ENCODE measurements at regions not wholly inside any gene's neighbourhood (a gene's known extent, or its start where the extent isn't known, plus 50 kb on each side); places are given as distances from the start of the nearest gene placed in this dataset.

DNA sequence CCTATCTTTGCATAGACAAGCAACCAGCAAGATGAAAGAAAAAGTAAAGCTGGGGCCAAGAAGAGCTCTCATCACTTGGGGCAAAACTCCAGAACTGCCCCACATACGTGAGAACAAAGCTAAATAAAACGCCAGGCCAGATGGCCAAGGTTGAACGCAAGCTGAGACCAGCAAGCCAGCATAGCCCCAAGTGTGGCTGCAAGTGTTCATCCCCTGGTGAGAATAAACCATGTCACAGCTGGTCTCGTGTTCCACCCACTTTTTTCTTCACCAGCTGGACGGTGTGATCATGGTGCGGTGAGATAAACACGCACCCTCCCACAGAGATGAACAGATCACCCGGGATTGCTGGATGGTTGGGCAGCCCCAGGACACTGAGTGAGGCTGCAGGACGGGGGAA lies 109.6 kb upstream of the CACNA1A start:
- Mint-ChIP-seq H3K36me3 (ENCODE audit: low read depth) (no peaks in the 10 kb centered on the region), H3K27ac (no peak overlapping the region), H3K4me1 (ENCODE audit: low read depth) (no peaks in the 10 kb centered on the region), H3K9me3 (no peaks in the 10 kb centered on the region), H3K4me3 (no peak overlapping the region), H3K27me3 (ENCODE audit: insufficient read depth) (peaks cover 9% of the 10 kb centered on the region)
- DNase-seq (ENCODE audit: low spot score), result no peak
- intact Hi-C loops (cut with micrococcal nuclease), result no loop called here

DNA sequence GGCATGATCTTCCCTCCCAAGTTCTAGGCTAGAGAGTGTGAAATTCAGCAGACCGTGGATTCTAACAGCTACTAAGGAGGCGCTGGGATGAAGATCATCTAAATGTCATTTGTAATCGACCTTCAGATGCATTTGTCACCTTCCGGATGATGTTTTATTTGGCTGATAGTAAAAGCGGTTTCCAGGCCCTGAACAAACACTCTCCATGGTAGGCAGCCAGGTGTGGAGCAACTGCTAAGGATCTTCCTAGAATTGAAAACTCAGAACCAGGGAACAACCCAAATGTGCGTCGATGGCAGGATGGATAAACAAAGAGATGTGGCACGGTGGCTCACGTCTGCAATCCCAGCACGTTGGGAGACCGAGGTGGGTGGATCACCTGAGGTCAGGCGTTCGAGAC lies 107.2 kb upstream of the CACNA1A start:
- peaks cover 5% of the 10 kb centered on the region for H3K27me3 Mint-ChIP-seq (ENCODE audit: insufficient read depth)
- H3K36me3 Mint-ChIP-seq (ENCODE audit: low read depth), result no peaks in the 10 kb centered on the region
- intact Hi-C loops (cut with micrococcal nuclease), result no loop called here
- H3K4me3 Mint-ChIP-seq, result no peak overlapping the region
- no peak for DNase-seq (ENCODE audit: low spot score)
- H3K27ac Mint-ChIP-seq, result no peak overlapping the region
- no peaks in the 10 kb centered on the region for H3K4me1 Mint-ChIP-seq (ENCODE audit: low read depth)
- no peaks in the 10 kb centered on the region for H3K9me3 Mint-ChIP-seq

DNA sequence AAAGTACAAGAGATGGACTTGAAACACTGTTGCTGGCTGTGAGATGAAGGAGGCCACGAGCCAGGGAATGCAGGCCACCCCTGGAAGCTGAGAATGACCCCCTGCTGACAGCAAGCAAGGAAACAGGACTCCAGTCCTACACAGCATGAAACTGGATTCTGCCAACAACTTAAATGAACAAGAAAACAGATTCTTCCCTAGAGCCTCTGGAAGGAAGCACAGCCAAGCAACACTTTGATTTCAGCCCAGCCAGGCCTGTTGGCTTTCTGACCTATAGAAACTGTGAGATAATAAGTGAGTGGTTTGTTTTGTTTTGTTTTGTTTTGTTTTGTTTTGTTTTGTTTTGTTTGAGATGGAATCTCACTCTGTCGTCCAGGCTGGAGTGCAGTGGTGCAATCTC lies 105.3 kb upstream of the CACNA1A start:
- H3K36me3 Mint-ChIP-seq (ENCODE audit: low read depth), result no peaks in the 10 kb centered on the region
- H3K27ac Mint-ChIP-seq, result no peak overlapping the region
- H3K4me1 Mint-ChIP-seq (ENCODE audit: low read depth), result no peaks in the 10 kb centered on the region
- no peak for DNase-seq (ENCODE audit: low spot score)
- intact Hi-C loops (cut with micrococcal nuclease), result no loop called here
- no peaks in the 10 kb centered on the region for H3K27me3 Mint-ChIP-seq (ENCODE audit: insufficient read depth)
- H3K4me3 Mint-ChIP-seq, result no peak overlapping the region
- no peaks in the 10 kb centered on the region for H3K9me3 Mint-ChIP-seq

DNA sequence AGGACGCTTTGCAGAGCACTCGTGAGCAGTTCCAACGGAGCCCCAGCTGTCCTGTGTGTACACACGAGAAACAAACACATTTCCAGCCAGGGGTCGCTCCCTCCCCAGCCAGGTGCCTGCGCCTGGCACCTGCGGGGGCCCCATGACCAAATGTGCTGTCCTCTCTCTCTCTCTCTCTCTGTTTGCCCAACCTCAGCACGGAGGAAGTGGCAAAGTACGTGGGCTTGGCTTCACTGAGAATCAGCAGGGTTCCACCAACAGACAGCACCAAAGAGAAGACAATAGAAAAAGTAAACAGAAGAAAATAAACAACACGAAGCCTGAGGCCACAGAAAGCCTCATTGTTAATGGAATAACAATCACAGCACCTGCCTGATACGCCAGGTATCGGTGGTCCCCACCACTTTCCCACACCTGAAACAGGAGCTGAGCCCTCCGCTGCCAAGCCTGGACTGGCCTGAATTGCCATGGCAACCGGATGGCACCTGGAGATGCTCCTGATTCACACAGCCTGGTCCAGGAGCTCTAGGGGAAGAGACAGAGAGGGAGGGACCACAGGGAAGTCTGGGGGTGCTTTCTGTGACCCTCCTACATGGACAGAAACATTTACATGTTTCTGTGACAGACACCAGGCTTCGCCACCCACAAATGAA lies 103.9 kb upstream of the CACNA1A start:
- no peaks in the 10 kb centered on the region for H3K36me3 Mint-ChIP-seq (ENCODE audit: low read depth)
- no peak overlapping the region for H3K27ac Mint-ChIP-seq
- H3K27me3 Mint-ChIP-seq (ENCODE audit: insufficient read depth), result no peaks in the 10 kb centered on the region
- H3K4me3 Mint-ChIP-seq, result no peak overlapping the region
- DNase-seq (ENCODE audit: low spot score), result no peak
- intact Hi-C loops (cut with micrococcal nuclease), result no loop called here
- no peaks in the 10 kb centered on the region for H3K9me3 Mint-ChIP-seq
- H3K4me1 Mint-ChIP-seq (ENCODE audit: low read depth), result no peaks in the 10 kb centered on the region

DNA sequence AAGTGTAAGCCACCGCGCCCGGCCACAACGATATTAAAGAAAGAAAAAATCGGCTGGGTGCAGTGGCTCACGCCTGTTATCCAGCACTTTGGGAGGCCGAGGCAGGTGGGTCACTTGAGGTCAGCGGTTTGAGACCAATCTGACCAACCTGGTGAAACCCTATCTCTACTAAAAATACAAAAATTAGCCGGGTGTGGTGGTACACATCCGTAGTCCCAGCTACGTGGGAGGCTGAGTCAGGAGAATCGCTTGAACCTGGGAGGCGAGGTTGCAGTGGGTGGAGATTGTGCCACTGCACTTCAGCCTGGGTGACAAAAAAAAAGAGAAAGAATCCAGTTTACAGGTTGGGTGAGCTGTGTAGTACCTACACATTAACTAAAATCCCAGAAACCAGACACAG lies 99.9 kb upstream of the CACNA1A start:
- no peaks in the 10 kb centered on the region for H3K4me1 Mint-ChIP-seq (ENCODE audit: low read depth)
- no peaks in the 10 kb centered on the region for H3K36me3 Mint-ChIP-seq (ENCODE audit: low read depth)
- H3K9me3 Mint-ChIP-seq, result no peaks in the 10 kb centered on the region
- DNase-seq (ENCODE audit: low spot score), result no peak
- H3K4me3 Mint-ChIP-seq, result no peak overlapping the region
- intact Hi-C loops (cut with micrococcal nuclease), result no loop called here
- no peak overlapping the region for H3K27ac Mint-ChIP-seq
- H3K27me3 Mint-ChIP-seq (ENCODE audit: insufficient read depth), result peaks cover 4% of the 10 kb centered on the region

DNA sequence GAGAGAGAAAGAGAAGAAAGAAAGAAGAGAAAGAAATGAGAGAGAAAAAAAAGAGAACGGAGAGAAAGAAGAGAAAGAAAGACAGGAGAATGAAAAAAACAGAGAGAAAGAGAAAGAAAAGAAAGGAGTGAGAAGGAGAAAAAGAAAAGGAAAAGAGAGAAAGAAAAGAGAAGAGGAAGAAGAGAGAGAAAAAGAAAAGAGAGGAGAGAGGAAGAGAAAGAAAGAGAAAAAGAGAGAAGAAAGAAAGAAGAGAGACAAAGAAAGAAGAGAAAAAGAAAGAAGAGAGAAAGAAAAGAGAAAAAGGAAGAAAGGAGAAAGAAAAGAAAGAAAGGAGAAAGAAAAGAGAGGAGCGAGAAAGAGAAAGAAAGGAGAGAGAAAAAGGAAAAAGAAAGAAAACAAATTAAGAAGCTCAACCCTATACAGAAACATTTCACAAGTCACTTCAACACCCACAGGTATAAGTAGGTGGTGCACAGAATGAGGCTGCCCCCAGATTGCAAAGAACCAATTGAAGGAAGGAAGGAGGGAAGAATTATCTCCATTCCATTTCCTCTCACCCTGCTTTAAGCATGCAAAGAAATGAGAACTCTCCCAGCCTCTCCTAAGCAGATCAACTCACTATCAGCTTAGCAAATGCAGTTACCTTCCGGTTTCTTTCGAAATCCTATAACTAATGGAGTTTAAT lies 98.8 kb upstream of the CACNA1A start:
- intact Hi-C loops (cut with micrococcal nuclease), result no loop called here
- H3K36me3 Mint-ChIP-seq (ENCODE audit: low read depth), result no peaks in the 10 kb centered on the region
- no peak overlapping the region for H3K4me3 Mint-ChIP-seq
- no peaks in the 10 kb centered on the region for H3K9me3 Mint-ChIP-seq
- H3K27ac Mint-ChIP-seq, result no peak overlapping the region
- no peaks in the 10 kb centered on the region for H3K4me1 Mint-ChIP-seq (ENCODE audit: low read depth)
- H3K27me3 Mint-ChIP-seq (ENCODE audit: insufficient read depth), result peaks cover 4% of the 10 kb centered on the region
- no peak for DNase-seq (ENCODE audit: low spot score)

DNA sequence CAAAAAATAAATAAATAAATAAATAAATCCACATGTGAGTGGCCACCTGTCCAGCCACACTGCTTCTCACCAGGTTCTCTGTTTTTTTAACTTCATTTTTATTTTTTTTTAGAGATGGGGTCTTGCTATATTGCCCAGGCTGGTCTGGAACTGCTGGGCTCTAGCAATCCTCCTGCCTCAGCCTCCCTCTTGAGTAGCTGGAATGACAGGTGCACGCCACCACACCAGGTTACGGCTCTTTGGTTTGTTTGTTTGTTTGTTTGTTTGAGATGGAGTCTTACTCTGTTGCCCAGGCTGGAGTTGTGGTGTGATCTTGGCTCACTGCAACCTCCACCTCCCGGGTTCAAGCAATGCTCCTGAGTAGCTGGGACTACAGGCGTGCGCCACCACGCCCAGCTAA lies 94.5 kb upstream of the CACNA1A start:
- Mint-ChIP-seq H3K4me3 (no peak overlapping the region), H3K27me3 (ENCODE audit: insufficient read depth) (peaks cover 4% of the 10 kb centered on the region), H3K4me1 (ENCODE audit: low read depth) (peaks cover 4% of the 10 kb centered on the region), H3K9me3 (no peaks in the 10 kb centered on the region), H3K36me3 (ENCODE audit: low read depth) (no peaks in the 10 kb centered on the region), H3K27ac (no peak overlapping the region)
- intact Hi-C loops (cut with micrococcal nuclease), result no loop called here
- no peak for DNase-seq (ENCODE audit: low spot score)

DNA sequence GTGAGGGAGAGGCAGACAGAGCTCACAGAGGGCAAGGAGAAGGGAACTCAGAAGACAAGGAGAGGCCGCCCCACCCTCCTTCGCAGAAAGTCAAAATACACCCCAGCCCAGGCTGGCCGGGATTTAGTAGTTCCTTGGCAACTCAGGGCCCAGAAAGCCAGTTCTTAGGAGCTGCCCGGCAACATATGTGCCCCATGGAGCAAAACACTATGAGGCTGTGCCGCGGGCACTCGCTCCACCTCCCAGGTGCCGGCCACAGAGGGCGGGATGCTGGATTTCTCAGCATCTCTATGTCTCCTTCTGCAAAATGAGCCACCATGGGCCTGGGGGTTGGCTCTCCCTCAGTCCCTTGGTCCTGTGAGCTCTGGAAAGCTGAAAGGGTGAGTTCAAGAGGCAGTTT lies 93.8 kb upstream of the CACNA1A start:
- DNase-seq (ENCODE audit: low spot score), result no peak
- intact Hi-C loops (cut with micrococcal nuclease), result no loop called here
- Mint-ChIP-seq H3K27me3 (ENCODE audit: insufficient read depth) (peaks cover 4% of the 10 kb centered on the region), H3K27ac (no peak overlapping the region), H3K4me1 (ENCODE audit: low read depth) (peaks cover 4% of the 10 kb centered on the region), H3K36me3 (ENCODE audit: low read depth) (no peaks in the 10 kb centered on the region), H3K4me3 (no peak overlapping the region), H3K9me3 (no peaks in the 10 kb centered on the region)

DNA sequence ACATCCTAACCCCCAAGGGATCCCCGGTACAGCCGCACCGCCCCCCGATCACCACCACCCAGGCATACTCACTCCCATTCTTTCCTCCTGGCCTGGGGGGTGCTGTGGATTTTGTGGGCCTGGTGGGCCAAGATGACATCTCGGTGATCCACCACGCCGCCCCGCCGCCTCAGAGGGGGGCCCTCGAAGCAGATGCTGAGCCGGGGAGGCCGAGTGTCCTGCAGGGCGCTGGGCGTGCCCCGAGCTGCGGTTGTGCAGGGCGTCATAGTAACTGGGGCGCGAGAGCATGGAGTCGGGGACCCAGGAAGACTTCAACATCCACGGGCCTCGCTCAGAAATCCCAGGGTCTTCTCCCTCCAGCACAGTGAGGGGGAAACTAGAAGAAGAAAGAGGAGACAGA lies 93.4 kb upstream of the CACNA1A start:
- Mint-ChIP-seq H3K9me3 (no peaks in the 10 kb centered on the region), H3K4me3 (no peak overlapping the region), H3K4me1 (ENCODE audit: low read depth) (peaks cover 4% of the 10 kb centered on the region), H3K36me3 (ENCODE audit: low read depth) (no peaks in the 10 kb centered on the region), H3K27ac (no peak overlapping the region), H3K27me3 (ENCODE audit: insufficient read depth) (peaks cover 4% of the 10 kb centered on the region)
- DNase-seq (ENCODE audit: low spot score), result no peak
- intact Hi-C loops (cut with micrococcal nuclease), result loop anchor here (5.0 kb wide), 1 partner anchor 518 kb away; the partner anchor contains the start of gene PRKACA

DNA sequence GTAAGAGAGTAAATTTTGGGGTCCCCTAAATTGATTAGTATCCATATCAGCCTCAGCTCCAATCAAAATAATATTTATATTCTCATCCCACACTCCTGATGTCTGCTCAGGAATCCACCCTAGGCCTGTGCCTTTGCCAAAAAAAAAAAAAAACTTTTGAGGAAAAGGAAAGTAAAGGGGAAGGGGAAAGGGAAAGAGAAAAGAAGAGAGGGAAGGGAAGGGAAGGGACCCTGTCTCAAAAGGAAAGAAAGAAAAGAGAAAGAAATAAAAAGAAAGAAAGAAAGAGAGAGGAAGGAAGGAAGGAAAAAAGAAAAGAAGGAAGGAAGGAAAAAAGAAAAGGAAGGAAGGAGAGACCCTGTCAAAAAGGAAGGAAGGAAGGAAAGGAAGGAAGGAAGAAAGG lies 91.8 kb upstream of the CACNA1A start:
- H3K27me3 Mint-ChIP-seq (ENCODE audit: insufficient read depth), result peaks cover 2% of the 10 kb centered on the region
- no peak for DNase-seq (ENCODE audit: low spot score)
- intact Hi-C loops (cut with micrococcal nuclease), result loop anchor here (5.0 kb wide), 1 partner anchor 519 kb away; the partner anchor contains the start of gene PRKACA
- H3K27ac Mint-ChIP-seq, result no peak overlapping the region
- peaks cover 4% of the 10 kb centered on the region for H3K4me1 Mint-ChIP-seq (ENCODE audit: low read depth)
- H3K36me3 Mint-ChIP-seq (ENCODE audit: low read depth), result no peaks in the 10 kb centered on the region
- H3K9me3 Mint-ChIP-seq, result no peaks in the 10 kb centered on the region
- no peak overlapping the region for H3K4me3 Mint-ChIP-seq

DNA sequence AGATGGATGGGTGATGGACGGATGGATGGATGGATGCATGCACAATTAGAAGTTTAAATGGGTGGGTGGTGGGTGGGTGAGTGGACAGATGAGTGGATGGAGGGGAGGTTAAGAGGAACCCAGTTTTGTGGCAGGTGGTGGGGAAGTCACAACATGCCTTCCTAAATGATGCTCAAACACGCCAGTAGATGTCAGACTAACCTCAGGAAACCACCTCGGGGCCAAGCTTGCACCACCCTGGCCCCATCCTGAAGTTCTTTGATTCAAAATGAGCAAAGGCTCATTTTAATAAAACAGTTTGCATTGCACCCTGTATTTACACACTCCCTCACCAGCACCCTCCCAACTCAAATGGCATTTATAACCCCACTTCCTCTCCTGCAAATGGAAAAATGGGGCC lies 91.4 kb upstream of the CACNA1A start:
- Mint-ChIP-seq H3K4me3 (no peak overlapping the region), H3K4me1 (ENCODE audit: low read depth) (peaks cover 4% of the 10 kb centered on the region), H3K9me3 (no peaks in the 10 kb centered on the region), H3K36me3 (ENCODE audit: low read depth) (no peaks in the 10 kb centered on the region), H3K27ac (no peak overlapping the region), H3K27me3 (ENCODE audit: insufficient read depth) (no peaks in the 10 kb centered on the region)
- intact Hi-C loops (cut with micrococcal nuclease), result loop anchor here (1.0 to 5.0 kb wide), 3 partner anchors 124 to 520 kb away; partner anchors contain the start of gene PRKACA
- DNase-seq (ENCODE audit: low spot score), result peak; percentile 34

DNA sequence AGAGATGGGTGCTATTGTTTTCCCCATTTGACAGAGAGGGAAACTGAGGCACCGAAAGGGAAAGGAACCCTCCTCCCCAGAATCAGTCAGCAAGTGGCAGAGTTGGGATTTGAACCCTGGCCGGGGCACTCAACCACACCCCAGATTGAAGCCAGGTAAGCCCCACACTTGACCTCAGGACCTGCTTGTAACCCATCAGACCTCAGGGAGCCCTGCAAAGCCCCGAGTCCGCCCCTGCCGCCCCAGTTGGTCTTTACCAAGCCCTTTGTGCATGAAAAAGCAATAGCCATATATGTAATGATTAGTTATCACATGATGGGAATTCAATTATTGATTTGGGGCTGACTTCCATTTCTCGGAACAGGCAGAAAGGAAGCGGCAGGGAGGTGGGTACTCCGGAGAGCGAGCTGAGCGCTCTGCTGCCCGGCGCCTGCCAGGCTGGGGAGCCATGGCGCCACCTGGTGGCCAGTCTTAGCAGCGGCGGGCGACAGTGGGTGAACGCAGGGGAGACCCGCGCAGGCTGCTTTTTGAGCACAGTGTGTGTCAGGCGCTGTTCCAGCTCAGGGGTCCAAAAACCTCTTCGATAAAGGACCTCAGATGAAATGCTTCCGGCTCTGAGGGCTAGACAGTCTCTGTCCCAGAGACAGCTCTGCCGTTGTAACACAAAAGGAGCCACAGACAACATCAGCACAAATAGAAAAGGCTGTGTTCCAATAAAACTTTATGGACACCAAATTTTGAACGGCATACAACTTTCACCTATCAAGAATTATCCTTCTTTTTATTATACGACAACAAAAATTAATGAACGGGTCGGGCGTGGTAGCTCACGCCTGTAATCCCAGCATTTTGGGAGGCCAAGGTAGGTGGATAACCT lies 82.9 kb upstream of the CACNA1A start:
- peak; percentile 70 for DNase-seq (ENCODE audit: low spot score)
- no peaks in the 10 kb centered on the region for H3K36me3 Mint-ChIP-seq (ENCODE audit: low read depth)
- no peak overlapping the region for H3K27ac Mint-ChIP-seq
- peaks cover 4% of the 10 kb centered on the region for H3K27me3 Mint-ChIP-seq (ENCODE audit: insufficient read depth)
- H3K4me3 Mint-ChIP-seq, result no peak overlapping the region
- H3K4me1 Mint-ChIP-seq (ENCODE audit: low read depth), result no peaks in the 10 kb centered on the region
- no peaks in the 10 kb centered on the region for H3K9me3 Mint-ChIP-seq
- intact Hi-C loops (cut with micrococcal nuclease), result loop anchor here (1.0 to 5.0 kb wide), 2 partner anchors 312 to 612 kb away; no protein-coding TSS in a partner anchor

DNA sequence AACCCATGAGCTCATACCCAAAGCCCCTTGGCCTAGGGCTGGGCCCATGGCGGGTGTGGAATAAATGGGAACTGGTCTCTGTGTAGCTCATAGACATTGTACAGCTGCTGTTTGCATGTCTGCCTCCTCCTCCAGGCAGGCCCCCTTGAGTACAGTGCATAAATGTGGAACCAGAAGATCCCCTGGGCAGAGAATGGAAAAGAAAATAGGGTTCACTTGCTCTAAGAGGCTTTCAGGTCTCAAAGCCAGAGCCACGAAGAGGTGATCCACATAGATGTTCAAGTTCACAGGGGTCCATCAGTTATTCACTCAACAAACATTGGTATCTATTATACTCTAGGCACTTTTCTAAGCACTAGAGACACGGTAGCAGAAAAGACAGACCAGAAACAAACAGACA lies 79.2 kb upstream of the CACNA1A start:
- peaks cover 4% of the 10 kb centered on the region for H3K27me3 Mint-ChIP-seq (ENCODE audit: insufficient read depth)
- intact Hi-C loops (cut with micrococcal nuclease), result loop anchor here (5.0 kb wide), 1 partner anchor 608 kb away; no protein-coding TSS in a partner anchor
- no peak overlapping the region for H3K4me3 Mint-ChIP-seq
- no peaks in the 10 kb centered on the region for H3K36me3 Mint-ChIP-seq (ENCODE audit: low read depth)
- H3K27ac Mint-ChIP-seq, result no peak overlapping the region
- H3K4me1 Mint-ChIP-seq (ENCODE audit: low read depth), result no peaks in the 10 kb centered on the region
- no peaks in the 10 kb centered on the region for H3K9me3 Mint-ChIP-seq
- DNase-seq (ENCODE audit: low spot score), result no peak

Data from activated T-helper 1 cell treated with anti-CD3 and anti-CD28 coated beads, Interleukin-12 subunit alpha, Interleukin-12 subunit beta, Interleukin-2, Interleukin-4 antibody, amounts not matched to agents 30 ng/mL and 10 ng/mL and 1 ng/mL, durations not matched to agents 14 hours and 24 hours and 36 hours (primary cell).